GM12875 (cell line): ENCODE measurements at regions not wholly inside any gene's neighbourhood (a gene's known extent, or its start where the extent isn't known, plus 50 kb on each side); places are given as distances from the start of the nearest gene placed in this dataset.

Experiments used
- H3K4me3 ChIP-seq: one replicate; pipeline ENCODE4 v1.5.1; 2011; ENCODE audit warnings: low read depth, low read length, control low read depth
- CTCF ChIP-seq: IDR thresholded peaks from 2 replicates; pipeline ENCODE4 v1.5.1; 2011; ENCODE audit warnings: low read depth, mild to moderate bottlenecking, control low read depth, inconsistent platforms, low read length, moderate library complexity, borderline replicate concordance; ENCODE audit not compliant: insufficient read depth

DNA sequence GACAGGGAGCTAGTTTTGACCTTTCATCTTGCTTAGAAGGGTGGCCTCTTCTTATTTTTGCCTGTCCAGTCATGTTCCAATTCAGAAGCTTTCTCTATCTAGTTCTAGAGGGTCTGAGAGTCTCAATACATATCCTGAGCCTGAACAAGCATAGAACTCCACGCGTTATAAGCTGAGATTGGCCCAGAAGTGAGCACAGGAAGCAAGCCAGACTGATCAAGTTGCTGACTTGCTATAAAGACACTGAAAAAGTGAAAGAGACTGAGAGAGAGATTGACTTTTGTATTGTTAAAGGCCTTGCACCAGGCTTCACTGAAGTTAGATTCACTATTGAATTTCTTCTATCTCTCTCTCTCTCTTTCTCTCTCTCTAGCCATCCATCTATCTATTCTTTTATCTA is 142.7 kb upstream of the DOCK10 start:
- H3K4me3 ChIP-seq: no peak overlapping the region
- TF ChIP-seq CTCF: no peak

DNA sequence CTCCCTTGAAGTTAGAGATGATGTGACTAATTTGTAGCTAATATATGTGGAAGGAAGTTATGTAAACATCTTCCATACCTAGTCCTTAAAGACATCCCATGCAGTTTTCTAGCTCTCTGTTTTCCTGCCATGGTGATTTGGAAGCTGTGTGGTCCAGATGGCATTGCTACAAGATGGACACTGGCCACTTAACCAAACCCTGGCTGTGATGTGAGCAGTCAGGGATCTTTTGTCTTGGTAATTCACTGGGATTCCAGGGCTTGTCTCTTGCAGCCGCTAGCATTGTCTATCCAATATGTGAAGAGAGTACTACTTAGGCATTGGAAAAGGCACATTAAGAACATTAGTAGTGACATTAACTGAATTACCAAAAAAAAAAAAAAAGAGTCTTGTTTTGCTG is 139.9 kb upstream of the DOCK10 start:
- H3K4me3 ChIP-seq: no peak overlapping the region
- TF ChIP-seq CTCF: no peak

DNA sequence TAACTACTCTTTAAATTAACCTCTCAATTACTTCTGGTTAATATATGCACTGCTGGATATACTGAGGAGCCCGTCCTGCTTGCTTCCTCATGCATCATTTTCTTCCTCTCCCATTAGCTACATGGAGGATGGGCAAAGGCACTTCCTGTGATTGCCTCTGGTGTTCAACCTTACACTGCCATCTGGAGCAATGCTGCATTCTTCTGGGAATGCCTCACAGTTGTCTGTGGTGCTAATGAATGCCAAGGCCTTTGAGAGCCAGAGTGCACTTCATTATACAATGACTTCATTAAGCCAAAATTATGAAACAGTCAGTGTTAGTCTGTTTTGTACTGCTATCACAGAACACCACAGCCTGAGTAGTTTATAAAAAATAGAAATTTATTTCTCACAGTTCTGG is 134.8 kb upstream of the DOCK10 start:
- H3K4me3 ChIP-seq: no peak overlapping the region
- no peak for TF ChIP-seq CTCF

GRCh38 chr2:225173909-225174308 is 131.6 kb upstream of the DOCK10 start:
- H3K4me3 ChIP-seq: no peak overlapping the region
- no peak for TF ChIP-seq CTCF

DNA sequence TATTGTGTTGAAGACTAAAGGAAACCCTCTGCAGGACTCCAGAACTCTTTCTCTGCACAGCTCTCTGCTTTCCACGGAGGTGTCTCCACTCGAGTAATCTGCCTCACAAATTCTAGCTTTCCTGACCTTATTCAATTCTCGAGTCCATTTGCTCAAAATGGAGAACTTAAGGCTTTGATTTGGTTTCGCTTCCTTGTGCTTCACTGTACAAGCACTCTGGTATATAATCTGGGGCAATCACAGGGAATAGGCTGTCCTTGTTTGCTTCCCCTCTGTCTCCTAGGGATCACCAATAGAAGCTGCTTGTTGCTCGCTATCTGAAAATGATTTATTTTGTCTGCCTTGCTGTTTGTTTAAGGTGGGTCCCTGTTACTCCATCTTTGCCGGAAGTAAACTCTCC is 129.1 kb upstream of the DOCK10 start:
- no peak for TF ChIP-seq CTCF
- H3K4me3 ChIP-seq: no peak overlapping the region

- no peak for TF ChIP-seq CTCF
- H3K4me3 ChIP-seq: no peak overlapping the region
Observed at GRCh38 chr2:225170162-225170561, 127.9 kb upstream of the DOCK10 start.

DNA sequence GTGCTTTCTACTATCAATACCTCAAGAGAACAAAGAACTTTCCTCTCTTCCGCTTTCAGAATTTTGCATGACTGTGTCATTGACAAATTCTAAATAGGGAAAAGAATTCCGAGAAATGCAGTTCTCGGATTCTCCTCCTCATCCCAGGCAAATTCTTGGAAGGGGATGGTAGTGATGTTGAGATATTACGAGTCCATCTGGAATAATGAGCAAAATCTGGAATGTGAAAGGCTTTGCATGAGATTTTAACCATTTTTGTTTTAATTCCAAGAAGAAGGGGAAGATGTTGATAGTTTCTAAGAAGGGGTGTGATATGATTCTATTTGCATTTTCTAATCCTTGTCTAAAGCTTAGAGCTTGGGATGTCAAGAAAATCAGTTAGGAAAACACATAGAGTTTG is 127.1 kb upstream of the DOCK10 start:
- H3K4me3 ChIP-seq: no peak overlapping the region
- no peak for TF ChIP-seq CTCF
